ENCODE measurements at regions not wholly inside any gene's neighbourhood (a gene's known extent, or its start where the extent isn't known, plus 50 kb on each side); places are given as distances from the start of the nearest gene placed in this dataset.
"Not testable (repeated sequence)": the region's sequence is repeated elsewhere in the genome, so short reads cannot be mapped to it uniquely, and the experiment has no call there.

DNA sequence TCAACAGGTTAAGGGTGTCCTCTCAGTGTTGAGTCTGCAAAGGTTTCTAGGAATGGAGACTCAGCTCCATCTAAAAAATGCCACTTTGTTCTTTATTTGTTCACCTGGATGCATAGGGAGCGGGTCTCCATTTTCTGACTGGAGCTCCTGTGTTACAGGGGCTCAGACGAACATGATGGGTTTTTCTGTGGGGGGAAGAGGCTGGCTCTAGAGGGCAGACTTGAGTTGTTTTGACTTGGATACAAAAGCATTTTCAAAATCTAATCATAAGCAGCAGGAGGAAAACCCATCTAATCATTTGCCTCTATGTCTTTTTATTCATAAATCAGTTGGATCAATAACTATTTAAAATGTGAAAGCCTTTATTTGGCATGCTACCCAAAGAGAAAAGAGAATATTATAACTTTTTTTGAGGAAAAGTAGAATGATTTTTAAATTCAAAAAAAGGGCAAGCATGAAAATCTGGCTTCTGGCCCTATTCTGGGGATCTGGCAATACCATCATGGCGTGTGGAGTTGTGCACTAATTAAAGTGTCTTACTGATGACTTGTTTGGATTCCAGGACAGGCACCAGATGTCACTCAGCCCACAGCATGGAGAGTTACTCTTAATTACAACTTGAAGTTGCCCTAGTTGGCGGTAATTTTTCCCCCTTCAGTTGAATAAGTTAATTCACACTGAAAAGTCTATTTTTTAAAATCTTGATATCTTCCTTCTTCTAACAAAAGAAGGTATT lies 594.9 kb downstream of the REEP3 start:
- no peak for DNase-seq (ENCODE audit: low read depth)

GRCh38 chr10:64116707-64117106 lies 595.5 kb downstream of the REEP3 start:
- DNase-seq (ENCODE audit: low read depth), result no peak

DNA sequence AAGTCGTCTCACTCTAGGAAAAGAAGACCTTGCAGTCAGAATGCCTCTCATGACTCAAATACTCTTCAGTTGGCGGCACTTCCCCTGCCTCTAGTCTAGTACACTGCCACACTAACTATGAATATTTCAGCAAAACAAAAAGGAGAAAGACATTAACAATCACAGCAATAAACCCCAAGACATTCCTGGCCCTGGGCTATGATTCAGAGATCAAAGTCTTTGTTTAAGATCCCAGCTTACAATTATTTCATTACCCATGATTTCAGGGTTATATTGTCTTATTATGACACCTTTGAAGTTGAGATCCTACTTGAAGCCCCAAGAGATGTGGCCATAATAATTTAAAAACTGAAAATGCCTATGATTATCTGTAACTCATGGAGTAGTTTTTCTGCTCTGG lies 597.5 kb downstream of the REEP3 start:
- DNase-seq (ENCODE audit: low read depth), result no peak

- DNase-seq (ENCODE audit: low read depth), result not testable (repeated sequence)
Measured at GRCh38 chr10:64120301-64120980, 599.2 kb downstream of the REEP3 start.

DNA sequence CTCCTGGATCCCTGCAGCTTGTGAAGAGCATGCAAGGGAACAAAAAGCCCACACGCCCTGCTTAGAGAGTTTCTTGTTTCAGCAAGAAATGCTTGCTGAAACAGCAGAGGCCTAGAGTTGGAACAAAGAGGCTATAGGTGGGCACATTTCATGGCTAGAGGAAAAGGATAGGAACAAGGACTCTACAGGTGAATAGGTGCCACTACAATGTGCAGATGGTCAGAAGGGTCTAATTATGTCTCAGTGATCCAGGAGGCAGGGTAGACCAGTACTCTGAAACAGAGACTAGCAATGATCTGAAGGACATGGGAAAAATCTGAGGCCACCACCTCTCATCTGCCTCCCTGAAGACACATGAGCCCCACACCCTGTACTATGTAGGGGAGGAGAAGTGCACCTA lies 609.0 kb downstream of the REEP3 start:
- DNase-seq (ENCODE audit: low read depth), result no peak

GRCh38 chr10:64134676-64135075 lies 613.5 kb downstream of the REEP3 start:
- no peak for DNase-seq (ENCODE audit: low read depth)

- no peak for DNase-seq (ENCODE audit: low read depth)
Measured at GRCh38 chr10:64142395-64142794, 621.2 kb downstream of the REEP3 start.

DNA sequence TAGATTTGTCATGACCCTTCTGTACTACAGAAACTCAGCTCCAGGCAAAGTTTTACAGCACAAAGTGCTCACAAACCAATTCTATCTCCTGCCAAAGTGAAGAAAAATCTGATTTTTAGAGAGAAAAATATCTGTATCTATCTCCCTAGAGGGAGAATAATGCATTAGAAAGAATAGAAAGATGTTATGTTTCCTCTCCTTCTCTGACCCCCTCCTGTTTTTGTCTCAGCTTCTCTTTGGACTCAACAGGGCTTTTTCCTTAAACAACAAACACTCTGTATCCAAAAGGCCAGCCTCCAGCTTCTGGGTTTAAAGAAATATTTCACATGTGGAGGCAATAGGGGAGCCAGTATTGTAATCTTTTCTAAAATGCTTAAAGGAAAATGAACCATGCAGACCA lies 627.4 kb downstream of the REEP3 start:
- no peak for DNase-seq (ENCODE audit: low read depth)

- DNase-seq (ENCODE audit: low read depth), result no peak
Measured at GRCh38 chr10:64156166-64156565, 635.0 kb downstream of the REEP3 start.

DNA sequence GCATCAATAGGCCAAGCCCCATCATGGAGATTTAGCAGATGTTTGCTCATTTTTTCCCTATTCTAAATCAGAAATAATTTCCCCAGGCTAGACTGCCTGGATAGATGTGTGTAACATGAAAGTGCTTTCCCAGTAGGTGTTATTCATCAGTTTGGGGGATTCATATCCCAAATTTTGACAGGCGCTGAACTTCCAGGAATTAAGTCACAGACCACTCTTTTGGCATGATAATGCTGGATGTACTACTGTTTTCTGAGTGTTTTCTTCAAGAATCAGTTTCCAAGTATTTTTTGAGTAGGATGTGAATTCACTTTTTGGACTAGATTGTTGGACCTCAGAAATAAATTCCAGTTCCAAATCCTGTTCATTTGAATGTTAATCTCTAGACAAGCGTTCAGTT lies 637.4 kb downstream of the REEP3 start:
- no peak for DNase-seq (ENCODE audit: low read depth)

- DNase-seq (ENCODE audit: low read depth), result no peak
Measured at GRCh38 chr10:64159910-64160872, 639.0 kb downstream of the REEP3 start.

- DNase-seq (ENCODE audit: low read depth), result no peak
Measured at GRCh38 chr10:64170791-64171190, 649.6 kb downstream of the REEP3 start.

DNA sequence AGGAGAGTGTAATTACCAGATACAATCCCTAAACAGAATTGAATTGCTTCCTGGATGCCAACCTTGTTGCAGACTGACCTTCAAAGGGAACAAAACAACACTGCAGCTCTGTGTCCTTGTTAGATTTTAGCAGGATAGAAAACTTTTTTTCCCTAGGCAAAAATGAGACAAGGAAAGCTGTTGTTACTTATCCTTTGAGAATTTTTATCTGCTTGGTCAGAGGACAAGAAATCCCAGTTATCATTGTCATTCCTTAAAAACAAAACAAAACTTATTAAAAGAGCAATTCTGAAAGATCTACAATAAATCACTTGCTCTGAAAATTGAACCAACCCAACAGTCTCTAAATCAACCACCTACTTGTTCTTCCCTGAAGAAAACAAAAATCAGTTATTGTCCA lies 652.6 kb downstream of the REEP3 start:
- no peak for DNase-seq (ENCODE audit: low read depth)

GRCh38 chr10:64174666-64175255 lies 653.6 kb downstream of the REEP3 start:
- DNase-seq (ENCODE audit: low read depth), result no peak

- no peak for DNase-seq (ENCODE audit: low read depth)
Measured at GRCh38 chr10:64175271-64175962, 654.2 kb downstream of the REEP3 start.

DNA sequence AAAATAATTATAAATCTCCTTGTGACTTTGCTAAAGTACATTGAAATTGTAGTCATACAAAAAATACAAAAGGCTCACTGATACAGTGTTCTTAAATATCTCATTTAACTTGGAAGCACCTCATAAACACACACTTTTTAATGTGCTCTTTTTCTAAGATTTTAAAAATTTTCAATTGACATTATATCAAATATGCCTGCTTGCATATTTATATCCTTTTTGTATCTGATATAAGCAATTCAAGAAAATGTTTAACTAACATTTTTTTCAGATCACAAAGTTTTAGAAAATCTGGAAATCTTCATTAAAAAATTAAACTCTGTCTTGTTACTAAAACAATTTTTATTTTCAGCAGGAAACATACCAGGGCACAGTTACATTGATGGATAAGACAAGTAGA lies 661.5 kb downstream of the REEP3 start:
- no peak for DNase-seq (ENCODE audit: low read depth)

DNA sequence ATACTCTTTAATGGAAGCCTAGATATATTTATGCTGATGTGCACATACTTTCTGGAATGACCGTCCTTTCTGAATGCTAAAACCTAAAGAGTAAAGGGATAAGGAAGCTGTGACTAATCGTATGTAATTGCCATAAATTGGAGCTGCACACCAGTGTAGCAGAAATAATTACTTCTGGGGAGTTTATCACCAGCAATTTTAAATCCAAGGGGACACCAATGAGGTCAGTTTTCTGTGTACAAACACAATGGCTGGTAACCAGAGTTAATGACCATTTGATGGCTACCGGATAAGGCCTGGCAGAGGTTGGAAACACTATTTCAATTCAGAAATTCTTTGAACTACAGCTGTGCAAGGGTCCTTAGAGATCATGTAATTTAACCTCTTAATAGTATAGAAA lies 670.1 kb downstream of the REEP3 start:
- no peak for DNase-seq (ENCODE audit: low read depth)

DNA sequence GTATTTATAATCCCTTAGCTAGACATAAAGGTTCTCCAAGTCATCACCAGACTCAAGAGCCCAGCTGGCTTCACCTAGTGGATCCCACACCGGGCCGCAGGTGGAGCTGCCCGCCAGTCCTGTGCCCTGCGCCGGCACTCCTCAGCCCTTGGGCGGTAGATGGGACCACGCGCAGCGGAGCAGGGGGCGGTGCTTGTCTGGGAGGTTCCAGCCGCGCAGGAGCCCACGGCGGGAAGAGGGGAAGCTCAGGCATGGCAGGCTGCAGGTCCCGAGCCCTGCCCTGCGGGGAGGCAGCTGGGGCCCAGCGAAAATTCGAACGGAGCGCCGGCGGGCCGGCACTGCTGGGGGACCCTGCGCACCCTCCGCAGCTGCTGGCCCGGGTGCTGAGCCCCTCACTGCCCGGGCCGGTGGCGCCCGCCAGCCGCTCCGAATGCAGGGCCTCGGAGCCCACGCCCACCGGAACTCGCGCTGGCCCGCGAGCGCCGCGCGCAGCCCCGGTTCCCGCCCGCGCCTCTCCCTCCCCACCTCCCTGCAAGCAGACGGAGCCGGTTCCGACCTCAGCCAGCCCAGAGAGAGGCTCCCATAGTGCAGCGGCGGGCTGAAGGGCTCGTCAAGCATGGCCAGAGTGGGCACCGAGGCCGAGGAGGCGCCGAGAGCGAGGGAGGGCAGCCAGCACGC lies 675.6 kb downstream of the REEP3 start:
- DNase-seq (ENCODE audit: low read depth), result no peak

DNA sequence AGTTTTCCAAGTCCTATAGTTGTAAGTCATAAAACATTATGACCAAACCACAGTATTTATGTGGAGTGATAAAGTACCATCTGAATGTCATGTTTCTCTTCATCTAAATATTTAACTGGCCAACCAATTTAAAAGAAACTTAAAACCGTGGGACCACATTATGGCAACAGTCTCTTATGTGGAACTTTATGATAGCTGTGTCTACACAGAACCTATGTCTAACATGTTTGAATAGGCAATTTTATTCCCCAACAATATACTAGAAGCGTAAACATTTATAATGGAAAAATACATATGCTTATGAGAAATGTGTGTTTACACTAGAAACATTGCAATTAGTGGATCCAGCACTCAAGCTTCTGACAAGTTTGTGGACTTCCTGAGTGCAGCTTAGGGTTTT lies 680.7 kb downstream of the REEP3 start:
- DNase-seq (ENCODE audit: low read depth), result no peak

DNA sequence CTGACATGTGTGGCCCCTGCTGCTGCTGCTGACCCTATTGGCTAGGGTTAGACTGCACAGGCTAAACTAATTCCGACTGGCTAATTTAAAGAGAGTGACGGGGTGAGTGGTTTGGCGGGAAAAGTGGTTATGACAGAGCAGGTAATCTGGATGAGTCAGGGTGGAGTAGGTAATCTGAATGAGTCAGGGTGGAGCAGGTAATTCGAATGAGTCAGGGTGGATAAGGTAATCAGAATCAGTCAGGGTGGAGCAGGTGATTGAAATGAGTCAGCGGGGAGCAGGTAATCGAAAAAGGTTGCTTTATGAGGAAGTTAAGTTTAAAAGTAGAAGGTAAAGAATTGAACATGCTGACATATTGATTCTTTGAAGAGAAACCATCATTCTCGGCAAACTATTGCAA lies 683.3 kb downstream of the REEP3 start:
- DNase-seq (ENCODE audit: low read depth), result not testable (repeated sequence)

- DNase-seq (ENCODE audit: low read depth), result no peak
Measured at GRCh38 chr10:64206409-64206808, 685.2 kb downstream of the REEP3 start.
